PC-3 (cell line): ENCODE measurements at regions not wholly inside any gene's neighbourhood (a gene's known extent, or its start where the extent isn't known, plus 50 kb on each side); places are given as distances from the start of the nearest gene placed in this dataset.

Experiments used
- ATAC-seq: fragments of 200-7000 bp; cut with Tn5 transposase; 2 replicates; pipeline ENCODE4 v1.9.1; 2020; ENCODE audit warnings: mild to moderate bottlenecking, moderate library complexity
- BruUV-seq: library from RNA; stranded (reverse); fragments of 400-500 nt; replicated peaks from 2 replicates; lab custom pipeline; 2021; lab: Mats Ljungman, UMichigan
- CTCF ChIA-PET: fragments of 300-600 bp; sonication (Branson Sonifier 250); formaldehyde crosslinking; loops from one replicate; lab custom pipeline; 2022; ENCODE audit warnings: antibody characterized with exemption; lab: Charles Lee
- POLR2A ChIA-PET: fragments of 300-600 bp; sonication (Branson Sonifier 250); formaldehyde crosslinking; loops from one replicate; lab custom pipeline; 2022; ENCODE audit warnings: antibody characterized with exemption; ENCODE audit not compliant: unreplicated experiment; lab: Charles Lee
- DNase-seq: peaks from one replicate; pipeline ENCODE4 v3.0.0-alpha.2; 2015
- H2AFZ ChIP-seq: fragments of 300-600 bp; sonication (generic); 2 replicates; pipeline ENCODE4 v1.6.0; 2016; ENCODE audit warnings: antibody characterized with exemption, low read length
- H3F3A ChIP-seq: fragments of 300-600 bp; sonication (generic); one replicate; pipeline ENCODE4 v1.6.0; 2017; ENCODE audit warnings: antibody characterized with exemption, low read length, control low read depth, mild to moderate bottlenecking; ENCODE audit not compliant: unreplicated experiment
- H3K27ac ChIP-seq: fragments of 300-600 bp; sonication (generic); 2 replicates; pipeline ENCODE4 v1.5.1; 2016; ENCODE audit warnings: mild to moderate bottlenecking, low read length
- H3K27me3 ChIP-seq: fragments of 300-600 bp; sonication (generic); 2 replicates; pipeline ENCODE4 v1.6.1; 2016; ENCODE audit warnings: low read length, mixed read lengths
- H3K36me3 ChIP-seq: fragments of 300-600 bp; sonication (generic); 2 replicates; pipeline ENCODE4 v1.6.1; 2016; ENCODE audit warnings: low read depth, mixed run types, low read length, mixed read lengths
- H3K4me1 ChIP-seq: fragments of 300-600 bp; sonication (generic); 2 replicates; pipeline ENCODE4 v1.5.1; 2016; ENCODE audit warnings: low read length; ENCODE audit not compliant: insufficient read depth
- H3K4me2 ChIP-seq: fragments of 300-600 bp; sonication (generic); 2 replicates; pipeline ENCODE4 v1.6.0; 2016; ENCODE audit warnings: low read length
- H3K4me3 ChIP-seq: fragments of 300-600 bp; sonication (generic); 2 replicates; pipeline ENCODE4 v1.5.1; 2016; ENCODE audit warnings: mild to moderate bottlenecking, low read length, mixed read lengths
- H3K79me2 ChIP-seq: fragments of 300-600 bp; sonication (generic); 2 replicates; pipeline ENCODE4 v1.6.1; 2017; ENCODE audit warnings: low read length, mixed read lengths
- H3K9ac ChIP-seq: fragments of 300-600 bp; sonication (generic); 2 replicates; pipeline ENCODE4 v1.6.0; 2016; ENCODE audit warnings: mild to moderate bottlenecking, low read length
- H3K9me2 ChIP-seq: fragments of 300-600 bp; sonication (generic); replicated peaks from 2 replicates; pipeline ENCODE4 v1.6.1; 2016; ENCODE audit warnings: mixed run types, low read length, mixed read lengths
- H3K9me3 ChIP-seq: fragments of 300-600 bp; sonication (generic); 2 replicates; pipeline ENCODE4 v1.6.1; 2016; ENCODE audit warnings: low read length, mixed read lengths
- H4K20me1 ChIP-seq: fragments of 300-600 bp; sonication (generic); 2 replicates; pipeline ENCODE4 v1.6.1; 2016; ENCODE audit warnings: low read length, mixed read lengths
- EZH2 ChIP-seq: fragments of 300-600 bp; sonication (generic); IDR thresholded peaks from one replicate; pipeline ENCODE4 v1.6.1; 2017; ENCODE audit warnings: antibody characterized with exemption, mild to moderate bottlenecking, low read length; ENCODE audit not compliant: unreplicated experiment
- EZH2phosphoT487 ChIP-seq: fragments of 300-600 bp; sonication (generic); IDR thresholded peaks from 2 replicates; pipeline ENCODE4 v1.6.1; 2018; ENCODE audit warnings: mild to moderate bottlenecking, antibody characterized with exemption, low read length, borderline replicate concordance
- intact Hi-C: fragments of 100-400 bp; cut with micrococcal nuclease; formaldehyde crosslinking; loops from 2 replicates; pipeline ENCODE4 v1.9.0; 2023
- TF ChIP-seq, protein P1 (sequence below): fragments of 300-600 bp; sonication (generic); conservative IDR thresholded peaks from 2 replicates; pipeline ENCODE4 v1.5.1; 2017; ENCODE audit warnings: antibody characterized with exemption, low read depth, mild to moderate bottlenecking, low read length

GRCh38 chr2:172229125-172229524, 126.4 kb upstream of the DLX2 start:
- no peak for DNase-seq
- no peak overlapping the region for H3K4me2 ChIP-seq
- H3K4me3 ChIP-seq: no peak overlapping the region
- H3K27me3 ChIP-seq: no peaks in the 10 kb centered on the region
- H2AFZ ChIP-seq: no peak overlapping the region
- no TSS peak for BruUV-seq
- H3K9me2 ChIP-seq: no peaks in the 10 kb centered on the region
- TF ChIP-seq, protein P1, sequence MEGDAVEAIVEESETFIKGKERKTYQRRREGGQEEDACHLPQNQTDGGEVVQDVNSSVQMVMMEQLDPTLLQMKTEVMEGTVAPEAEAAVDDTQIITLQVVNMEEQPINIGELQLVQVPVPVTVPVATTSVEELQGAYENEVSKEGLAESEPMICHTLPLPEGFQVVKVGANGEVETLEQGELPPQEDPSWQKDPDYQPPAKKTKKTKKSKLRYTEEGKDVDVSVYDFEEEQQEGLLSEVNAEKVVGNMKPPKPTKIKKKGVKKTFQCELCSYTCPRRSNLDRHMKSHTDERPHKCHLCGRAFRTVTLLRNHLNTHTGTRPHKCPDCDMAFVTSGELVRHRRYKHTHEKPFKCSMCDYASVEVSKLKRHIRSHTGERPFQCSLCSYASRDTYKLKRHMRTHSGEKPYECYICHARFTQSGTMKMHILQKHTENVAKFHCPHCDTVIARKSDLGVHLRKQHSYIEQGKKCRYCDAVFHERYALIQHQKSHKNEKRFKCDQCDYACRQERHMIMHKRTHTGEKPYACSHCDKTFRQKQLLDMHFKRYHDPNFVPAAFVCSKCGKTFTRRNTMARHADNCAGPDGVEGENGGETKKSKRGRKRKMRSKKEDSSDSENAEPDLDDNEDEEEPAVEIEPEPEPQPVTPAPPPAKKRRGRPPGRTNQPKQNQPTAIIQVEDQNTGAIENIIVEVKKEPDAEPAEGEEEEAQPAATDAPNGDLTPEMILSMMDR: no peak
- no peak for TF ChIP-seq EZH2phosphoT487
- no peak for TF ChIP-seq EZH2
- intact Hi-C loops: no loop called here
- H3K27ac ChIP-seq: no peak overlapping the region
- no peak for ATAC-seq
- H3K9me3 ChIP-seq: no peaks in the 10 kb centered on the region
- H3K9ac ChIP-seq: no peak overlapping the region
- H3F3A ChIP-seq: no peaks in the 10 kb centered on the region
- H3K4me1 ChIP-seq: peaks cover 26% of the 10 kb centered on the region
- no peaks in the 10 kb centered on the region for H3K79me2 ChIP-seq
- POLR2A ChIA-PET: no interaction called here
- CTCF ChIA-PET: no interaction called here
- no peaks in the 10 kb centered on the region for H4K20me1 ChIP-seq
- H3K36me3 ChIP-seq: no peaks in the 10 kb centered on the region

DNA sequence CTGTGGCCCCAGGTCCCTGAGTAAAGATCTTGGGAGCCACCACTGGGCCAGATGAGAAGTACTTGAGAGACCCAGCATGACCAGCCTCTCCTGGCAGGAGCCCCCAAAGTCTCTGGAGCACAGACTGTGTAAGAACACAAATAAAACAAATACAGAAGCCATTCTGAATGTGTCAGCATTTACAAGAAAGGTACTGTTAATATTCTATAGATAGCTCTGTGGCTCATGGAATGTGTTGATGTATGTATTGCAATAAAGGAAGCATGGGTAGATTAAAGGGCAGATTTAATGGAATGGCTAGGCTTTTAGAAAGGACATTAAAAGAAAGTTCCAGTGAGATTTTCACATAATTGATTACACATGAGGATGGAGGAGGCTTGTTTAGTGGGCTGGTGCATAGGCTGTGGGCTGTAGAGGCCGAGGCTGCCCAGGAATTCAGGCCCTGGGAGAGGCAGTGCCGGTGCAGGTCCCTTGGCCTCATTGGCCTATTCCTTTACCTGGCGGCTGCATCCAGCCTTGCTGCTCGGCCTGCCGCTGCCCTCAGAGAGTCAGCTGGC, 127.7 kb upstream of the DLX2 start:
- peaks cover 31% of the 10 kb centered on the region for H3K4me1 ChIP-seq
- no peaks in the 10 kb centered on the region for H3K79me2 ChIP-seq
- no peaks in the 10 kb centered on the region for H3K9me3 ChIP-seq
- H3F3A ChIP-seq: no peaks in the 10 kb centered on the region
- H3K4me2 ChIP-seq: no peak overlapping the region
- ChIA-PET POLR2A (no interaction called here), CTCF (no interaction called here)
- no peak overlapping the region for H2AFZ ChIP-seq
- no peaks in the 10 kb centered on the region for H3K27me3 ChIP-seq
- no peak for TF ChIP-seq EZH2
- TF ChIP-seq EZH2phosphoT487: no peak
- TF ChIP-seq, protein P1: no peak
- no peaks in the 10 kb centered on the region for H4K20me1 ChIP-seq
- BruUV-seq: no TSS peak
- no peak overlapping the region for H3K27ac ChIP-seq
- no peaks in the 10 kb centered on the region for H3K36me3 ChIP-seq
- no peak overlapping the region for H3K4me3 ChIP-seq
- no peaks in the 10 kb centered on the region for H3K9me2 ChIP-seq
- no peak overlapping the region for H3K9ac ChIP-seq
- DNase-seq (no peak), ATAC-seq (no peak)
- intact Hi-C loops: loop anchor here (5.0 kb wide), 1 partner anchor 53 kb away; no protein-coding TSS in a partner anchor

DNA sequence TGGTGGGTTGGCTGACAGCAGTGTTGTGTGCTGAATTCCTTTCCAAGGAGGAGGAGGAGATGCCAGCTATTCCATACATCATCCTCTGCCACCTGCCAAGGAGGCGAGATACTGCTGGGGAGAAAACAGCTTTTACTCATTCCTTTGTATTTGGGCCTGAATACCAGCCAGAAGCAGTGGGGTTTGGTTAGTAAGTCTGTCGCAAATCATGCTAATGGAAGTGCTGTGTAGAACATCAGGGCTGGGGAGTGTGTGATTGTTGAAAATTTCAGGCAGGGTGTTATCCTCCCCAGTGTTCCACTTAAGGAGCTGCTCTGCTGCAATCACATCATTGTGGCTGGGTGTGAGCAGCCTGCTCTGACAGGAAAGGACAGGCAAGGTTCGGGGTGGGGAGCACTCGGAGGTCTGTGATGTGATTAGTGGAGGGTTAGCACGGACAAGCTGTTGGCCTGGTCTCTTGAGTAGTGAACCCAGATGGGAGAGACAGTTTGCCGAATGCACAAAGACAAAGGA, 128.2 kb upstream of the DLX2 start:
- ChIA-PET POLR2A (interaction anchor here (0.5 kb wide), 1 partner anchor 16 kb away, joined by 6 read pairs; no protein-coding TSS in a partner anchor), CTCF (interaction anchor here (0.7 kb wide), 1 partner anchor 104 kb away, joined by 5 read pairs; no protein-coding TSS in a partner anchor)
- H3K4me3 ChIP-seq: no peak overlapping the region
- H3K9ac ChIP-seq: no peak overlapping the region
- no peaks in the 10 kb centered on the region for H3F3A ChIP-seq
- H3K27me3 ChIP-seq: no peaks in the 10 kb centered on the region
- no peak for ATAC-seq
- intact Hi-C loops: loop anchor here (5.0 kb wide), 1 partner anchor 54 kb away; no protein-coding TSS in a partner anchor
- no peak for DNase-seq
- H3K4me2 ChIP-seq: 0 out of 2 replicates have a peak overlapping the region, but pooled peaks have one; percentile 62
- no peaks in the 10 kb centered on the region for H3K9me2 ChIP-seq
- TF ChIP-seq EZH2phosphoT487: no peak
- no peak for TF ChIP-seq EZH2
- TF ChIP-seq, protein P1: no peak
- H3K79me2 ChIP-seq: no peaks in the 10 kb centered on the region
- H3K36me3 ChIP-seq: no peaks in the 10 kb centered on the region
- H2AFZ ChIP-seq: no peak overlapping the region
- no TSS peak for BruUV-seq
- peaks cover 32% of the 10 kb centered on the region for H3K4me1 ChIP-seq
- no peaks in the 10 kb centered on the region for H4K20me1 ChIP-seq
- no peaks in the 10 kb centered on the region for H3K9me3 ChIP-seq
- H3K27ac ChIP-seq: 0 out of 2 replicates have a peak overlapping the region, but pooled peaks have one; percentile 72
